ENCODE measurements at regions not wholly inside any gene's neighbourhood (a gene's known extent, or its start where the extent isn't known, plus 50 kb on each side); places are given as distances from the start of the nearest gene placed in this dataset.
A peak's percentile ranks its signal among the peaks of the same experiment; 100 is the strongest.

GRCh38 chr13:54489359-54489758 is 1460.7 kb downstream of the OLFM4 start:
- Mint-ChIP-seq H3K27me3 (ENCODE audit: insufficient read depth, unreplicated experiment) (no peaks in the 10 kb centered on the region), H3K27ac (ENCODE audit: low read depth, unreplicated experiment) (no peak overlapping the region), H3K4me1 (ENCODE audit: insufficient read depth, unreplicated experiment) (no peaks in the 10 kb centered on the region), H3K36me3 (ENCODE audit: insufficient read depth, unreplicated experiment) (no peaks in the 10 kb centered on the region), H3K4me3 (ENCODE audit: unreplicated experiment) (no peak overlapping the region), H3K9me3 (ENCODE audit: unreplicated experiment) (no peaks in the 10 kb centered on the region)
- no peak for DNase-seq (ENCODE audit: unreplicated experiment)
- intact Hi-C loops (cut with micrococcal nuclease): no loop called here
- ChIA-PET POLR2A (no interaction called here), CTCF (no interaction called here)
- no TSS peak for BruUV-seq (replicated peaks)
- TF ChIP-seq CTCF (IDR thresholded peaks at IDR 0.05; ENCODE audit: unreplicated experiment): no peak

- H3K4me3 Mint-ChIP-seq (ENCODE audit: unreplicated experiment): no peak overlapping the region
Observed at GRCh38 chr13:54492995-54493394, 1464.4 kb downstream of the OLFM4 start.

GRCh38 chr13:54511366-54511765 is 1482.8 kb downstream of the OLFM4 start:
- Mint-ChIP-seq H3K4me3 (ENCODE audit: unreplicated experiment) (no peak overlapping the region), H3K27me3 (ENCODE audit: insufficient read depth, unreplicated experiment) (no peaks in the 10 kb centered on the region), H3K9me3 (ENCODE audit: unreplicated experiment) (no peaks in the 10 kb centered on the region), H3K27ac (ENCODE audit: low read depth, unreplicated experiment) (no peak overlapping the region), H3K36me3 (ENCODE audit: insufficient read depth, unreplicated experiment) (no peaks in the 10 kb centered on the region), H3K4me1 (ENCODE audit: insufficient read depth, unreplicated experiment) (no peaks in the 10 kb centered on the region)
- TF ChIP-seq CTCF (IDR thresholded peaks at IDR 0.05; ENCODE audit: unreplicated experiment): no peak
- POLR2A ChIA-PET: interaction anchor here (0.7 kb wide), 1 partner anchor 1595 kb away, joined by 3 read pairs; no protein-coding TSS in a partner anchor
- CTCF ChIA-PET: interaction anchor here (0.6 to 0.9 kb wide), 2 partner anchors 126 to 729 kb away, joined by 3 to 4 read pairs; no protein-coding TSS in a partner anchor
- DNase-seq (ENCODE audit: unreplicated experiment): peak; percentile 61
- no TSS peak for BruUV-seq (replicated peaks)
- intact Hi-C loops (cut with micrococcal nuclease): no loop called here

More at GRCh38 chr13:54492995-54493394, 1464.4 kb downstream of the OLFM4 start:
- Mint-ChIP-seq H3K36me3 (ENCODE audit: insufficient read depth, unreplicated experiment) (no peaks in the 10 kb centered on the region), H3K4me1 (ENCODE audit: insufficient read depth, unreplicated experiment) (no peaks in the 10 kb centered on the region), H3K27me3 (ENCODE audit: insufficient read depth, unreplicated experiment) (no peaks in the 10 kb centered on the region), H3K27ac (ENCODE audit: low read depth, unreplicated experiment) (no peak overlapping the region), H3K9me3 (ENCODE audit: unreplicated experiment) (no peaks in the 10 kb centered on the region)
- CTCF ChIA-PET: interaction anchor here (0.7 kb wide), 1 partner anchor 1363 kb away, joined by 3 read pairs; no protein-coding TSS in a partner anchor
- POLR2A ChIA-PET: interaction anchor here (0.5 to 0.7 kb wide), 3 partner anchors 12 to 1538 kb away, joined by 3 to 4 read pairs (median 3); no protein-coding TSS in a partner anchor
- no TSS peak for BruUV-seq (replicated peaks)
- DNase-seq (ENCODE audit: unreplicated experiment): no peak
- TF ChIP-seq CTCF (IDR thresholded peaks at IDR 0.05; ENCODE audit: unreplicated experiment): no peak
- intact Hi-C loops (cut with micrococcal nuclease): no loop called here

GRCh38 chr13:54513254-54513653 is 1484.6 kb downstream of the OLFM4 start:
- no peak overlapping the region for H3K27ac Mint-ChIP-seq (ENCODE audit: low read depth, unreplicated experiment)
- intact Hi-C loops (cut with micrococcal nuclease): no loop called here
- no peaks in the 10 kb centered on the region for H3K4me1 Mint-ChIP-seq (ENCODE audit: insufficient read depth, unreplicated experiment)
- no peak overlapping the region for H3K4me3 Mint-ChIP-seq (ENCODE audit: unreplicated experiment)
- BruUV-seq (replicated peaks): no TSS peak
- POLR2A ChIA-PET: no interaction called here
- CTCF ChIA-PET: no interaction called here
- no peaks in the 10 kb centered on the region for H3K9me3 Mint-ChIP-seq (ENCODE audit: unreplicated experiment)
- DNase-seq (ENCODE audit: unreplicated experiment): no peak
- H3K27me3 Mint-ChIP-seq (ENCODE audit: insufficient read depth, unreplicated experiment): no peaks in the 10 kb centered on the region
- TF ChIP-seq CTCF (IDR thresholded peaks at IDR 0.05; ENCODE audit: unreplicated experiment): no peak
- no peaks in the 10 kb centered on the region for H3K36me3 Mint-ChIP-seq (ENCODE audit: insufficient read depth, unreplicated experiment)

All from MCF 10A (cell line).